Endodermal cell (in vitro differentiated cells): ENCODE measurements at regions not wholly inside any gene's neighbourhood (a gene's known extent, or its start where the extent isn't known, plus 50 kb on each side); places are given as distances from the start of the nearest gene placed in this dataset.

ENCODE experiments used
- DNase-seq: peaks from one replicate; pipeline ENCODE4 v3.0.0-alpha.2; 2017
- H3K27ac ChIP-seq: 2 replicates; pipeline ENCODE4 v1.5.1; 2013; ENCODE audit warnings: mild to moderate bottlenecking, low read depth, low read length, moderate library complexity
- H3K27me3 ChIP-seq: 2 replicates; pipeline ENCODE4 v1.6.1; 2013; ENCODE audit warnings: mild to moderate bottlenecking, low read length, moderate library complexity; ENCODE audit not compliant: insufficient read depth, control insufficient read depth, poor library complexity, severe bottlenecking
- H3K36me3 ChIP-seq: 2 replicates; pipeline ENCODE4 v1.7.0; 2013; ENCODE audit warnings: mild to moderate bottlenecking, low read length, moderate library complexity; ENCODE audit not compliant: control insufficient read depth, insufficient read depth
- H3K4me1 ChIP-seq: one replicate; pipeline ENCODE4 v1.7.0; 2013; ENCODE audit warnings: low read length; ENCODE audit not compliant: control insufficient read depth, insufficient read depth
- H3K4me3 ChIP-seq: 2 replicates; pipeline ENCODE4 v1.5.1; 2013; ENCODE audit warnings: mild to moderate bottlenecking, low read length, moderate library complexity
- H3K9ac ChIP-seq: 2 replicates; pipeline ENCODE4 v1.6.1; 2013; ENCODE audit warnings: mild to moderate bottlenecking, low read length, moderate library complexity; ENCODE audit not compliant: poor library complexity, severe bottlenecking; ENCODE audit errors: extremely low read depth
- H3K9me3 ChIP-seq: 2 replicates; pipeline ENCODE4 v1.6.1; 2013; ENCODE audit warnings: mild to moderate bottlenecking, low read length, moderate library complexity; ENCODE audit not compliant: control insufficient read depth
- H3K27ac Mint-ChIP-seq: 2 replicates; pipeline ENCODE4 v1.8.0; 2020; ENCODE audit warnings: mixed read lengths
- H3K27me3 Mint-ChIP-seq: 2 replicates; pipeline ENCODE4 v1.8.0; 2021; ENCODE audit warnings: mild to moderate bottlenecking, mixed read lengths; ENCODE audit not compliant: insufficient read depth
- H3K36me3 Mint-ChIP-seq: 2 replicates; pipeline ENCODE4 v1.8.0; 2020; ENCODE audit warnings: low read depth, mixed read lengths
- H3K4me1 Mint-ChIP-seq: 2 replicates; pipeline ENCODE4 v1.8.0; 2020; ENCODE audit warnings: mixed read lengths
- H3K4me3 Mint-ChIP-seq: 2 replicates; pipeline ENCODE4 v1.8.0; 2020; ENCODE audit warnings: mild to moderate bottlenecking, moderate library complexity, mixed read lengths
- H3K9me3 Mint-ChIP-seq: 2 replicates; pipeline ENCODE4 v1.8.0; 2020; ENCODE audit warnings: mild to moderate bottlenecking, mixed read lengths
- WGBS, 2 experiments: methylation state at CpG; one replicate each; pipeline versions ENCODE4 v1.1.5 to v1.1.7; 2013; ENCODE audit warnings: missing lambda C conversion rate in 2 of 2, mixed read lengths in 1 of 2; ENCODE audit not compliant: insufficient coverage in 1 of 2, insufficient read length in 1 of 2; 5-methylcytosine and 5-hydroxymethylcytosine counted together
- TF ChIP-seq, protein P1 (sequence below): fragments of 200-600 bp; sonication (generic); conservative IDR thresholded peaks from 2 replicates; pipeline ENCODE4 v1.5.0; 2021; ENCODE audit warnings: antibody characterized with exemption, mild to moderate bottlenecking

DNA sequence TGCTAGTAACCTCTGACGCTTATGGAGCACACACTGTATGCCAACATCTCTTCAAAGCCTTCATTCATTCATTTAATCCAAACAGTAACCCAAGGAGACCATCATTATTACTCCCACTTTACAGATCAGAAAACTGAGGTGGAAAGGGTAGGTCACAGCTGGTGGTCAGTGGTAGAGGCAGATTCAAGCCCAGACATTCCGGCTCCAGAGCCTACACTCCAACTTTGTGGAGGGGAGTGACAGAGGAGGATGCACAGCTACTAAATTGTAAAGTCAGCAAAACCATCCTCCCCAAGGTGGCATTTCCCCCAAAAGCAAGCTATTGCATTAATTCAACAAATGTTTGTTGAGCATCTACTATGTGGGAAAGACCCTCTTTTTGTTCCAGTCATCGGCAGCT, 110.5 kb upstream of the CPEB4 start:
- DNase-seq = no peak
- H3K4me3 ChIP-seq = no peak overlapping the region
- Mint-ChIP-seq H3K27ac (no peak overlapping the region), H3K36me3 (no peaks in the 10 kb centered on the region), H3K27me3 (peaks cover 82% of the 10 kb centered on the region), H3K9me3 (no peaks in the 10 kb centered on the region), H3K4me1 (peaks cover 15% of the 10 kb centered on the region), H3K4me3 (no peak overlapping the region)
- no peak overlapping the region for H3K27ac ChIP-seq
- H3K9me3 ChIP-seq = no peaks in the 10 kb centered on the region
- peaks cover 3% of the 10 kb centered on the region for H3K4me1 ChIP-seq
- no peaks in the 10 kb centered on the region for H3K36me3 ChIP-seq
- WGBS, 2 experiments = 87 to 94% methylated on average over 3 of the region's 3 CpGs
- peaks cover 74% of the 10 kb centered on the region for H3K27me3 ChIP-seq
- H3K9ac ChIP-seq = no peak overlapping the region
- TF ChIP-seq, protein P1, sequence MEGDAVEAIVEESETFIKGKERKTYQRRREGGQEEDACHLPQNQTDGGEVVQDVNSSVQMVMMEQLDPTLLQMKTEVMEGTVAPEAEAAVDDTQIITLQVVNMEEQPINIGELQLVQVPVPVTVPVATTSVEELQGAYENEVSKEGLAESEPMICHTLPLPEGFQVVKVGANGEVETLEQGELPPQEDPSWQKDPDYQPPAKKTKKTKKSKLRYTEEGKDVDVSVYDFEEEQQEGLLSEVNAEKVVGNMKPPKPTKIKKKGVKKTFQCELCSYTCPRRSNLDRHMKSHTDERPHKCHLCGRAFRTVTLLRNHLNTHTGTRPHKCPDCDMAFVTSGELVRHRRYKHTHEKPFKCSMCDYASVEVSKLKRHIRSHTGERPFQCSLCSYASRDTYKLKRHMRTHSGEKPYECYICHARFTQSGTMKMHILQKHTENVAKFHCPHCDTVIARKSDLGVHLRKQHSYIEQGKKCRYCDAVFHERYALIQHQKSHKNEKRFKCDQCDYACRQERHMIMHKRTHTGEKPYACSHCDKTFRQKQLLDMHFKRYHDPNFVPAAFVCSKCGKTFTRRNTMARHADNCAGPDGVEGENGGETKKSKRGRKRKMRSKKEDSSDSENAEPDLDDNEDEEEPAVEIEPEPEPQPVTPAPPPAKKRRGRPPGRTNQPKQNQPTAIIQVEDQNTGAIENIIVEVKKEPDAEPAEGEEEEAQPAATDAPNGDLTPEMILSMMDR = no peak

DNA sequence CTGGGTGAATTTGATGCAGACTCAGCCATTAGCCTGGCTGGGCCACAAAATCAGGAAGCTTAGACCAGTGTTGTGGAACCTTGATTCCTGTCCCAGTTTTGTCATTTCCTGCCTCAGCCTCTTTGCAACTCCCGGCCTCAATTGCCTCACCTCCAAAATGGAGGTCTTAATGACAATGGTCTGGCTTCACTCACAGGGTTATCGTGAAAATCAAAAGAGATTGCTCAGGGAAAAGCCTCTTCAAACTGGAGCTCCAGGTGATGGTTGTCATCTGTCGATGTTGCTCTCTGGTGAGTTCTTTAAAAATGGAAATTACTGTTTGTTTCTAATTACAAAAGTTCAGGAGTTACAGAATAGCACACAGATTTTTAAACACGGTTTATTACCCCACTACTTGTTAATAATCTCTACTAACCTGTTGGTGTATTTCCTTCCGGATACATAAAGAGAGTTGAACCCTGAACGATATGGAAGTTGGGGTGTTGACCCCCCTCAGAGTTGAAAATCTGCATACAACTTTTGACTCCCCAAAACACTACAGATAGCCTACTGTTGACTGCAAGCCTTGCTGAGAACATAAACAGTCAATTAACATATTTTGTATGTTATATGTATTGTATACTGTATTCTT, 109.9 kb upstream of the CPEB4 start:
- TF ChIP-seq, protein P1 = no peak
- H3K27me3 ChIP-seq = peaks cover 75% of the 10 kb centered on the region
- no peaks in the 10 kb centered on the region for H3K9me3 Mint-ChIP-seq
- no peak overlapping the region for H3K4me3 Mint-ChIP-seq
- no peak overlapping the region for H3K27ac ChIP-seq
- H3K27ac Mint-ChIP-seq = no peak overlapping the region
- no peak overlapping the region for H3K4me3 ChIP-seq
- peaks cover 78% of the 10 kb centered on the region for H3K27me3 Mint-ChIP-seq
- H3K36me3 ChIP-seq = no peaks in the 10 kb centered on the region
- no peaks in the 10 kb centered on the region for H3K9me3 ChIP-seq
- H3K4me1 Mint-ChIP-seq = peaks cover 15% of the 10 kb centered on the region
- H3K9ac ChIP-seq = no peak overlapping the region
- H3K4me1 ChIP-seq = peaks cover 3% of the 10 kb centered on the region
- H3K36me3 Mint-ChIP-seq = no peaks in the 10 kb centered on the region
- 87 to 91% methylated on average over 3 to 6 of the region's 6 CpGs for WGBS, 2 experiments
- DNase-seq = no peak

DNA sequence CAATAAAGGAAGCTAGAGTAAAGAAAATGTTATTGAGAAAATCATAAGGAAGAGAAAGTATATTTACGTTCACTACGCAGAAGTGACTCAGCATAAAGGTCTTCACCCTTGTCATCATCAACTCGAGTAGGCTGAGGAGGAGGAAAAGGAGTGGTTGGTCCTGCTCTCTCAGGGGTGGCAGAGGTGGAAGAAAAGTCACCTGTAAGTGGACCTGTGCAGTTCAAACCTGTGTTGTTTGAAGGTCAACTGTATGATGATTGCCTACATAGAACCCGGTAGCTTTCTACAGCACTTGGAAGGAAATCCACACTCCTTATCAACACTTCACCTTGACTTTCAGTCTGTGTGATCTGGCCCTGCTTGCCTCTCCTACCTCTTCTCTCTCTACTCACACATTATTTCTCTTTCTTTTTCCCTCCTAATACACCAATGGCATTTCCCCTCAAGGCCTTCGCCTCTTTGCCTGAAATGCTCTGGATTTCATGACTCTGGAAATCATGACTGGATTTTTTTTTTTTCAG, 109.3 kb upstream of the CPEB4 start:
- peaks cover 73% of the 10 kb centered on the region for H3K27me3 ChIP-seq
- H3K9me3 Mint-ChIP-seq = no peaks in the 10 kb centered on the region
- H3K27me3 Mint-ChIP-seq = peaks cover 74% of the 10 kb centered on the region
- H3K9ac ChIP-seq = no peak overlapping the region
- no peak overlapping the region for H3K4me3 Mint-ChIP-seq
- no peak overlapping the region for H3K27ac Mint-ChIP-seq
- H3K36me3 Mint-ChIP-seq = no peaks in the 10 kb centered on the region
- no peaks in the 10 kb centered on the region for H3K9me3 ChIP-seq
- no peak overlapping the region for H3K27ac ChIP-seq
- H3K36me3 ChIP-seq = no peaks in the 10 kb centered on the region
- WGBS, 2 experiments = 87 to 94% methylated on average over 5 of the region's 5 CpGs
- TF ChIP-seq, protein P1 = no peak
- peaks cover 3% of the 10 kb centered on the region for H3K4me1 ChIP-seq
- H3K4me1 Mint-ChIP-seq = peaks cover 15% of the 10 kb centered on the region
- no peak for DNase-seq
- H3K4me3 ChIP-seq = no peak overlapping the region
